ENCODE measurements at regions not wholly inside any gene's neighbourhood (a gene's known extent, or its start where the extent isn't known, plus 50 kb on each side); places are given as distances from the start of the nearest gene placed in this dataset.

GRCh38 chr17:74099442-74100340, 103.8 kb upstream of the RPL38 start:
- DNase-seq = no peak

- DNase-seq = no peak
Observed at GRCh38 chr17:74104921-74105320, 98.6 kb upstream of the RPL38 start.

GRCh38 chr17:74107107-74107506, 96.4 kb upstream of the RPL38 start:
- no peak for DNase-seq

GRCh38 chr17:74108126-74108705, 95.3 kb upstream of the RPL38 start:
- DNase-seq = no peak

- DNase-seq = no peak
Observed at GRCh38 chr17:74110467-74110866, 93.0 kb upstream of the RPL38 start.

GRCh38 chr17:74113326-74113725, 90.2 kb upstream of the RPL38 start:
- DNase-seq = no peak

- DNase-seq = no peak
Observed at GRCh38 chr17:74113952-74114351, 89.5 kb upstream of the RPL38 start.

- no peak for DNase-seq
Observed at GRCh38 chr17:74114881-74115470, 88.5 kb upstream of the RPL38 start.

- DNase-seq = no peak
Observed at GRCh38 chr17:74115586-74115985, 87.9 kb upstream of the RPL38 start.

GRCh38 chr17:74116087-74116717, 87.3 kb upstream of the RPL38 start:
- DNase-seq = no peak

- no peak for DNase-seq
Observed at GRCh38 chr17:74117087-74117698, 86.3 kb upstream of the RPL38 start.

GRCh38 chr17:74117999-74118421, 85.5 kb upstream of the RPL38 start:
- DNase-seq = no peak

GRCh38 chr17:74118504-74118903, 85.0 kb upstream of the RPL38 start:
- no peak for DNase-seq

- DNase-seq = no peak
Observed at GRCh38 chr17:74119049-74119580, 84.4 kb upstream of the RPL38 start.

- no peak for DNase-seq
Observed at GRCh38 chr17:74119965-74120364, 83.5 kb upstream of the RPL38 start.

GRCh38 chr17:74123350-74123749, 80.1 kb upstream of the RPL38 start:
- no peak for DNase-seq

- DNase-seq = no peak
Observed at GRCh38 chr17:74123866-74124444, 79.5 kb upstream of the RPL38 start.

- DNase-seq = no peak
Observed at GRCh38 chr17:74125156-74125555, 78.3 kb upstream of the RPL38 start.

- DNase-seq = no peak
Observed at GRCh38 chr17:74126179-74126900, 77.1 kb upstream of the RPL38 start.

- no peak for DNase-seq
Observed at GRCh38 chr17:74126959-74127358, 76.5 kb upstream of the RPL38 start.

GRCh38 chr17:74128456-74129211, 74.8 kb upstream of the RPL38 start:
- DNase-seq = no peak
